Right lobe of liver (tissue), 4 donors: ENCODE measurements at regions not wholly inside any gene's neighbourhood (a gene's known extent, or its start where the extent isn't known, plus 50 kb on each side); places are given as distances from the start of the nearest gene placed in this dataset.

Experiments
- CTCF ChIP-seq, 4 donors: fragments of 200-600 bp in 3 of 4; fragments of 450-650 bp in 1 of 4; IDR thresholded peaks; one replicate each; pipeline versions ENCODE4 v1.5.1 to v1.8.0; 2016 to 2022; ENCODE audit warnings: antibody characterized with exemption in 4 of 4, mild to moderate bottlenecking in 2 of 4
- POLR2A ChIP-seq: fragments of 450-650 bp; IDR thresholded peaks from one replicate; pipeline ENCODE4 v1.6.1; 2017; ENCODE audit warnings: antibody characterized with exemption, mild to moderate bottlenecking
- donor health status: DM: no; HTN: no; CAD: no.
- donor health status: DM: no; HTN: no; CAD: no.
- donor health status: DM: no; HTN: yes; CAD: no.

- TF ChIP-seq CTCF (IDR thresholded peaks at IDR 0.05) = no peak
- no peak for TF ChIP-seq POLR2A
Observed at GRCh38 chr9:81171689-81172088, 517.7 kb downstream of the TLE1 start.
